CD4-positive, CD25-positive, alpha-beta regulatory T cell (primary cell): ENCODE measurements at regions not wholly inside any gene's neighbourhood (a gene's known extent, or its start where the extent isn't known, plus 50 kb on each side); places are given as distances from the start of the nearest gene placed in this dataset.

Experiments
- ATAC-seq, 2 donors: fragments of 150-1000 bp; cut with Tn5 transposase; one replicate each; pipeline ENCODE4 v1.10.0; 2021; ENCODE audit warnings: low read depth in 2 of 2, moderate number of reproducible peaks in 2 of 2, moderate library complexity in 1 of 2
- DNase-seq, 3 donors: peaks; one replicate each; pipeline versions ENCODE4 v3.0.0 to v3.0.0-alpha.2; 2012 to 2022; ENCODE audit warnings: mixed read lengths in 1 of 3
- H3K27ac ChIP-seq: one replicate; pipeline ENCODE4 v1.7.0; 2013; ENCODE audit warnings: mild to moderate bottlenecking, low read length; ENCODE audit not compliant: insufficient read depth, poor library complexity, severe bottlenecking
- H3K27me3 ChIP-seq: one replicate; pipeline ENCODE4 v1.7.0; 2013; ENCODE audit warnings: low read length; ENCODE audit not compliant: control insufficient read depth, insufficient read depth
- H3K36me3 ChIP-seq: one replicate; pipeline ENCODE4 v1.7.0; 2013; ENCODE audit warnings: mild to moderate bottlenecking, low read length, moderate library complexity; ENCODE audit not compliant: control insufficient read depth, insufficient read depth
- H3K4me1 ChIP-seq: 2 replicates; pipeline ENCODE4 v1.7.0; 2013; ENCODE audit warnings: mild to moderate bottlenecking, low read length; ENCODE audit not compliant: insufficient read depth, control insufficient read depth, poor library complexity, severe bottlenecking
- H3K4me3 ChIP-seq: one replicate; pipeline ENCODE4 v1.7.0; 2013; ENCODE audit warnings: low read depth, mild to moderate bottlenecking, low read length, moderate library complexity
- H3K9me3 ChIP-seq, 2 experiments: 1 replicate in 1 of 2; 2 replicates in 1 of 2; pipeline ENCODE4 v1.7.0; 2013; ENCODE audit warnings: low read length in 2 of 2, mild to moderate bottlenecking in 1 of 2, moderate library complexity in 1 of 2; ENCODE audit not compliant: control insufficient read depth in 2 of 2
- H3K27ac Mint-ChIP-seq, 3 donors: one replicate each; pipeline ENCODE4 v1.8.0; 2020 to 2022; ENCODE audit warnings: mild to moderate bottlenecking in 3 of 3, mixed read lengths in 3 of 3, moderate library complexity in 2 of 3
- H3K27me3 Mint-ChIP-seq: one replicate; pipeline ENCODE4 v1.8.0; 2022; ENCODE audit warnings: mild to moderate bottlenecking, mixed read lengths
- H3K36me3 Mint-ChIP-seq: one replicate; pipeline ENCODE4 v1.8.0; 2020; ENCODE audit warnings: mixed read lengths
- H3K4me1 Mint-ChIP-seq, 4 donors: one replicate each; pipeline ENCODE4 v1.8.0; 2020 to 2022; ENCODE audit warnings: mixed read lengths in 4 of 4, mild to moderate bottlenecking in 1 of 4
- H3K4me3 Mint-ChIP-seq, 4 donors: one replicate each; pipeline ENCODE4 v1.8.0; 2020 to 2022; ENCODE audit warnings: mild to moderate bottlenecking in 4 of 4, mixed read lengths in 4 of 4, moderate library complexity in 3 of 4
- H3K9me3 Mint-ChIP-seq, 7 donors: one replicate each; pipeline ENCODE4 v1.8.0; 2020 to 2022; ENCODE audit warnings: mixed read lengths in 7 of 7, mild to moderate bottlenecking in 3 of 7, moderate library complexity in 2 of 7

GRCh38 chr15:101547737-101548136 is 58.2 kb upstream of the PCSK6 start:
- no peaks in the 10 kb centered on the region for H3K36me3 Mint-ChIP-seq
- H3K4me1 Mint-ChIP-seq: no peaks in the 10 kb centered on the region
- no peaks in the 10 kb centered on the region for H3K9me3 ChIP-seq
- no peak overlapping the region for H3K4me3 ChIP-seq
- no peaks in the 10 kb centered on the region for H3K4me1 ChIP-seq
- peaks cover 2% of the 10 kb centered on the region for H3K27me3 ChIP-seq
- no peaks in the 10 kb centered on the region for H3K36me3 ChIP-seq
- H3K27ac Mint-ChIP-seq: no peak overlapping the region
- H3K27ac ChIP-seq: no peak overlapping the region
- H3K4me3 Mint-ChIP-seq: no peak overlapping the region
- H3K27me3 Mint-ChIP-seq: peaks cover 11% of the 10 kb centered on the region
- ATAC-seq (no peak), DNase-seq (no peak)
- peaks cover 0 to 7% (median 0%) of the 10 kb centered on the region in 7 donors for H3K9me3 Mint-ChIP-seq

- no peaks in the 10 kb centered on the region for H3K4me1 Mint-ChIP-seq
- H3K4me3 ChIP-seq: no peak overlapping the region
- H3K27ac ChIP-seq: no peak overlapping the region
- H3K27me3 Mint-ChIP-seq: peaks cover 7% of the 10 kb centered on the region
- no peak overlapping the region for H3K4me3 Mint-ChIP-seq
- H3K4me1 ChIP-seq: no peaks in the 10 kb centered on the region
- H3K9me3 Mint-ChIP-seq: peaks cover 0 to 7% (median 0%) of the 10 kb centered on the region in 7 donors
- no peaks in the 10 kb centered on the region for H3K36me3 Mint-ChIP-seq
- no peaks in the 10 kb centered on the region for H3K9me3 ChIP-seq
- H3K27ac Mint-ChIP-seq: no peak overlapping the region
- peaks cover 2% of the 10 kb centered on the region for H3K27me3 ChIP-seq
- ATAC-seq: no peak
- no peaks in the 10 kb centered on the region for H3K36me3 ChIP-seq
- no peak for DNase-seq
Observed at GRCh38 chr15:101545548-101546505, 56.3 kb upstream of the PCSK6 start.

GRCh38 chr15:101544613-101544945 is 55.1 kb upstream of the PCSK6 start:
- H3K9me3 Mint-ChIP-seq: peaks cover 0 to 7% (median 0%) of the 10 kb centered on the region in 7 donors

GRCh38 chr15:101543926-101544612 is 54.6 kb upstream of the PCSK6 start:
- Mint-ChIP-seq H3K27ac (no peak overlapping the region), H3K9me3 (peaks cover 0 to 7% (median 0%) of the 10 kb centered on the region in 7 donors), H3K36me3 (no peaks in the 10 kb centered on the region), H3K27me3 (peaks cover 4% of the 10 kb centered on the region), H3K4me1 (no peaks in the 10 kb centered on the region), H3K4me3 (no peak overlapping the region)
- Histone ChIP-seq H3K4me3 (no peak overlapping the region), H3K36me3 (no peaks in the 10 kb centered on the region), H3K27ac (no peak overlapping the region), H3K4me1 (no peaks in the 10 kb centered on the region), H3K27me3 (peaks cover 2% of the 10 kb centered on the region), H3K9me3 (no peaks in the 10 kb centered on the region)
- DNase-seq: no peak
- ATAC-seq: no peak

More at GRCh38 chr15:101544613-101544945, 55.1 kb upstream of the PCSK6 start:
- Histone ChIP-seq H3K36me3 (no peaks in the 10 kb centered on the region), H3K4me3 (no peak overlapping the region), H3K4me1 (no peaks in the 10 kb centered on the region), H3K27me3 (peaks cover 2% of the 10 kb centered on the region), H3K9me3 (no peaks in the 10 kb centered on the region), H3K27ac (no peak overlapping the region)
- DNase-seq (no peak), ATAC-seq (no peak)
- Mint-ChIP-seq H3K27me3 (peaks cover 4% of the 10 kb centered on the region), H3K4me1 (no peaks in the 10 kb centered on the region), H3K27ac (no peak overlapping the region), H3K36me3 (no peaks in the 10 kb centered on the region), H3K4me3 (no peak overlapping the region)

- no peak for DNase-seq
Observed at GRCh38 chr15:101543431-101543830, 53.9 kb upstream of the PCSK6 start.

GRCh38 chr15:101543026-101543390 is 53.5 kb upstream of the PCSK6 start:
- Mint-ChIP-seq H3K36me3 (no peaks in the 10 kb centered on the region), H3K9me3 (peaks cover 0 to 7% (median 0%) of the 10 kb centered on the region in 7 donors), H3K4me3 (no peak overlapping the region), H3K27ac (no peak overlapping the region), H3K4me1 (no peaks in the 10 kb centered on the region), H3K27me3 (peaks cover 4% of the 10 kb centered on the region)
- Histone ChIP-seq H3K27me3 (peaks cover 2% of the 10 kb centered on the region), H3K4me1 (no peaks in the 10 kb centered on the region), H3K4me3 (no peak overlapping the region), H3K36me3 (no peaks in the 10 kb centered on the region), H3K27ac (no peak overlapping the region), H3K9me3 (no peaks in the 10 kb centered on the region)
- ATAC-seq (no peak), DNase-seq (no peak)

More at GRCh38 chr15:101543431-101543830, 53.9 kb upstream of the PCSK6 start:
- Histone ChIP-seq H3K4me1 (no peaks in the 10 kb centered on the region), H3K4me3 (no peak overlapping the region), H3K9me3 (no peaks in the 10 kb centered on the region), H3K36me3 (no peaks in the 10 kb centered on the region), H3K27ac (no peak overlapping the region), H3K27me3 (peaks cover 2% of the 10 kb centered on the region)
- Mint-ChIP-seq H3K4me3 (peak overlapping the region in 1 of 4 donors; percentile 43), H3K9me3 (peaks cover 0 to 7% (median 0%) of the 10 kb centered on the region in 7 donors), H3K27ac (no peak overlapping the region), H3K27me3 (peaks cover 4% of the 10 kb centered on the region), H3K4me1 (no peaks in the 10 kb centered on the region), H3K36me3 (no peaks in the 10 kb centered on the region)
- no peak for ATAC-seq

GRCh38 chr15:101542306-101543025 is 53.0 kb upstream of the PCSK6 start:
- DNase-seq (no peak), ATAC-seq (no peak)
- H3K9me3 Mint-ChIP-seq: peaks cover 0 to 2% (median 0%) of the 10 kb centered on the region in 7 donors
- Histone ChIP-seq H3K4me1 (no peaks in the 10 kb centered on the region), H3K4me3 (no peak overlapping the region), H3K36me3 (no peaks in the 10 kb centered on the region), H3K9me3 (no peaks in the 10 kb centered on the region), H3K27me3 (peaks cover 2% of the 10 kb centered on the region), H3K27ac (no peak overlapping the region)
- no peaks in the 10 kb centered on the region for H3K4me1 Mint-ChIP-seq
- H3K36me3 Mint-ChIP-seq: no peaks in the 10 kb centered on the region
- peaks cover 4% of the 10 kb centered on the region for H3K27me3 Mint-ChIP-seq
- H3K4me3 Mint-ChIP-seq: no peak overlapping the region
- peak overlapping the region in 1 of 3 donors; percentile 88 for H3K27ac Mint-ChIP-seq
